GM21786 (cell line): ENCODE measurements at regions not wholly inside any gene's neighbourhood (a gene's known extent, or its start where the extent isn't known, plus 50 kb on each side); places are given as distances from the start of the nearest gene placed in this dataset.
"Not testable (repeated sequence)": the region's sequence is repeated elsewhere in the genome, so short reads cannot be mapped to it uniquely, and the experiment has no call there.

Experiments
- ATAC-seq: cut with Tn5 transposase; IDR thresholded peaks from one replicate; pipeline ENCODE4 v1.9.1; 2021; ENCODE audit not compliant: unreplicated experiment

GRCh38 chr4:42205541-42205940 lies 53.1 kb upstream of the BEND4 start:
- no peak for ATAC-seq

GRCh38 chr4:42216664-42217063 lies 64.2 kb upstream of the BEND4 start:
- no peak for ATAC-seq

GRCh38 chr4:42225286-42225685 lies 72.8 kb upstream of the BEND4 start:
- no peak for ATAC-seq

GRCh38 chr4:42234817-42235216 lies 82.4 kb upstream of the BEND4 start:
- ATAC-seq: no peak

GRCh38 chr4:42235304-42236021 lies 83.0 kb upstream of the BEND4 start:
- ATAC-seq: no peak

- ATAC-seq: no peak
Observed at GRCh38 chr4:42237010-42237409, 84.6 kb upstream of the BEND4 start.

- no peak for ATAC-seq
Observed at GRCh38 chr4:42237451-42237850, 85.0 kb upstream of the BEND4 start.

- no peak for ATAC-seq
Observed at GRCh38 chr4:42248972-42249371, 96.5 kb upstream of the BEND4 start.

- no peak for ATAC-seq
Observed at GRCh38 chr4:42252315-42252714, 99.9 kb upstream of the BEND4 start.

- ATAC-seq: not testable (repeated sequence)
Observed at GRCh38 chr4:42257645-42258044, 105.2 kb upstream of the BEND4 start.

GRCh38 chr4:42262701-42263490 lies 110.4 kb upstream of the BEND4 start:
- ATAC-seq: no peak

GRCh38 chr4:42265782-42266602 lies 113.5 kb upstream of the BEND4 start:
- no peak for ATAC-seq

- ATAC-seq: no peak
Observed at GRCh38 chr4:42267724-42268123, 115.3 kb upstream of the BEND4 start.

GRCh38 chr4:42268824-42269223 lies 116.4 kb upstream of the BEND4 start:
- no peak for ATAC-seq

- ATAC-seq: no peak
Observed at GRCh38 chr4:42271096-42271495, 118.6 kb upstream of the BEND4 start.

GRCh38 chr4:42277291-42277690 lies 120.0 kb upstream of the SHISA3 start:
- ATAC-seq: no peak

- ATAC-seq: no peak
Observed at GRCh38 chr4:42278709-42279324, 118.5 kb upstream of the SHISA3 start.

GRCh38 chr4:42280327-42281095 lies 116.8 kb upstream of the SHISA3 start:
- no peak for ATAC-seq

GRCh38 chr4:42281324-42282020 lies 115.8 kb upstream of the SHISA3 start:
- ATAC-seq: peak; percentile 55
